Transverse colon (tissue), 4 donors: ENCODE measurements at regions not wholly inside any gene's neighbourhood (a gene's known extent, or its start where the extent isn't known, plus 50 kb on each side); places are given as distances from the start of the nearest gene placed in this dataset.

Source experiments
- CTCF ChIP-seq, 5 experiments: fragments of 200-600 bp in 3 of 5; fragments of 450-650 bp in 2 of 5; sonication (generic) in 3 of 5; IDR thresholded peaks; 1 replicate in 2 of 5; 2 replicates in 3 of 5; pipeline ENCODE4 v1.5.1; 2016 to 2017; ENCODE audit warnings: antibody characterized with exemption in 5 of 5, inconsistent platforms in 3 of 5, mild to moderate bottlenecking in 2 of 5, moderate library complexity in 1 of 5
- POLR2A ChIP-seq: fragments of 450-650 bp; IDR thresholded peaks from one replicate; pipeline ENCODE4 v1.6.1; 2016; ENCODE audit warnings: antibody characterized with exemption, mild to moderate bottlenecking, moderate library complexity
- POLR2AphosphoS5 ChIP-seq, 3 donors: sonication (generic); formaldehyde crosslinking; IDR thresholded peaks; one replicate each; pipeline ENCODE4 v1.6.1; 2016; ENCODE audit warnings: antibody characterized with exemption in 3 of 3

- TF ChIP-seq CTCF (IDR thresholded peaks at IDR 0.05): no peak
- no peak for TF ChIP-seq POLR2A
- TF ChIP-seq POLR2AphosphoS5 (IDR thresholded peaks at IDR 0.05): no peak
These were observed 1514.8 kb upstream of the DEFB115 start for GRCh38 chr20:29742699-29743100.
